NB4 (cell line): ENCODE measurements at regions not wholly inside any gene's neighbourhood (a gene's known extent, or its start where the extent isn't known, plus 50 kb on each side); places are given as distances from the start of the nearest gene placed in this dataset.

Source experiments
- DNase-seq: peaks from one replicate; pipeline ENCODE4 v3.0.0; 2010; ENCODE audit warnings: low read depth
- H3K4me3 ChIP-seq: one replicate; pipeline ENCODE4 v1.5.1; 2011; ENCODE audit warnings: mild to moderate bottlenecking, low read depth, low read length, moderate library complexity
- CTCF ChIP-seq: IDR thresholded peaks from one replicate; pipeline ENCODE4 v1.5.1; 2012; ENCODE audit warnings: low read depth, low read length
- MAX ChIP-seq: IDR thresholded peaks from 2 replicates; pipeline ENCODE4 v1.6.1; 2011; ENCODE audit warnings: low read depth, low read length
- MYC ChIP-seq: IDR thresholded peaks from 2 replicates; pipeline ENCODE4 v1.6.1; 2011; ENCODE audit warnings: low read depth, low read length
- POLR2A ChIP-seq: IDR thresholded peaks from 2 replicates; pipeline ENCODE4 v1.6.1; 2011; ENCODE audit warnings: mild to moderate bottlenecking; ENCODE audit not compliant: insufficient read length; ENCODE audit errors: extremely low read depth

- TF ChIP-seq CTCF: no peak
- no peak for TF ChIP-seq MAX
- no peak for TF ChIP-seq POLR2A
- TF ChIP-seq MYC: no peak
- no peak overlapping the region for H3K4me3 ChIP-seq
- no peak for DNase-seq
Observed at GRCh38 chr2:66897181-66897580, 462.3 kb downstream of the MEIS1 start.

- TF ChIP-seq MAX (no peak), CTCF (no peak), POLR2A (no peak), MYC (no peak)
- no peak for DNase-seq
- H3K4me3 ChIP-seq: no peak overlapping the region
Observed at GRCh38 chr2:66897691-66898150, 462.8 kb downstream of the MEIS1 start.

GRCh38 chr2:66899109-66899508 is 464.2 kb downstream of the MEIS1 start:
- H3K4me3 ChIP-seq: no peak overlapping the region
- TF ChIP-seq MYC: no peak
- TF ChIP-seq CTCF: no peak
- TF ChIP-seq MAX: no peak
- TF ChIP-seq POLR2A: no peak
- DNase-seq: no peak

- DNase-seq: no peak
- TF ChIP-seq MAX: no peak
- no peak for TF ChIP-seq CTCF
- no peak for TF ChIP-seq POLR2A
- TF ChIP-seq MYC: no peak
- no peak overlapping the region for H3K4me3 ChIP-seq
Observed at GRCh38 chr2:66899648-66900047, 464.7 kb downstream of the MEIS1 start.

- TF ChIP-seq MAX (no peak), POLR2A (no peak), CTCF (no peak), MYC (no peak)
- H3K4me3 ChIP-seq: no peak overlapping the region
- no peak for DNase-seq
Observed at GRCh38 chr2:66901344-66901743, 466.4 kb downstream of the MEIS1 start.

- TF ChIP-seq POLR2A (no peak), CTCF (no peak)
- no peak overlapping the region for H3K4me3 ChIP-seq
- no peak for DNase-seq
Observed at GRCh38 chr2:66903183-66903582, 468.3 kb downstream of the MEIS1 start.
